H9 (cell line): ENCODE measurements at regions not wholly inside any gene's neighbourhood (a gene's known extent, or its start where the extent isn't known, plus 50 kb on each side); places are given as distances from the start of the nearest gene placed in this dataset.

ENCODE experiments used
- DNase-seq: peaks from one replicate; pipeline ENCODE4 v3.0.0-alpha.2; 2017
- H2AFZ ChIP-seq: one replicate; pipeline ENCODE4 v1.6.1; 2013; ENCODE audit warnings: mild to moderate bottlenecking, low read length, control low read depth, moderate library complexity
- H2AK5ac ChIP-seq: 2 replicates; pipeline ENCODE4 v1.6.1; 2013; ENCODE audit warnings: low read length, control low read depth, mixed read lengths; ENCODE audit not compliant: insufficient read length
- H2BK120ac ChIP-seq: one replicate; pipeline ENCODE4 v1.6.1; 2013; ENCODE audit warnings: low read depth, mild to moderate bottlenecking, low read length, control low read depth, inconsistent platforms; ENCODE audit not compliant: poor library complexity, severe bottlenecking
- H2BK12ac ChIP-seq: 2 replicates; pipeline ENCODE4 v1.6.1; 2013; ENCODE audit warnings: low read length, control low read depth, mixed read lengths, low read depth; ENCODE audit not compliant: insufficient read length
- H2BK15ac ChIP-seq: 2 replicates; pipeline ENCODE4 v1.6.1; 2013; ENCODE audit warnings: low read depth, low read length, control low read depth
- H2BK20ac ChIP-seq: one replicate; pipeline ENCODE4 v1.6.1; 2013; ENCODE audit warnings: low read depth, mild to moderate bottlenecking, low read length, control low read depth, inconsistent platforms; ENCODE audit not compliant: poor library complexity, severe bottlenecking
- H2BK5ac ChIP-seq: 2 replicates; pipeline ENCODE4 v1.6.1; 2013; ENCODE audit warnings: low read length, control low read depth, mixed read lengths; ENCODE audit not compliant: insufficient read length
- H3K14ac ChIP-seq: 2 replicates; pipeline ENCODE4 v1.6.1; 2013; ENCODE audit warnings: low read length, control low read depth; ENCODE audit not compliant: insufficient read depth
- H3K18ac ChIP-seq: 2 replicates; pipeline ENCODE4 v1.6.1; 2013; ENCODE audit warnings: low read depth, mild to moderate bottlenecking, mixed read lengths, low read length, control low read depth; ENCODE audit not compliant: insufficient read length
- H3K23ac ChIP-seq: 2 replicates; pipeline ENCODE4 v1.6.1; 2013; ENCODE audit warnings: low read length, control low read depth, mixed read lengths, low read depth; ENCODE audit not compliant: insufficient read length
- H3K23me2 ChIP-seq: 2 replicates; pipeline ENCODE4 v1.6.1; 2013; ENCODE audit warnings: low read depth, mild to moderate bottlenecking, mixed read lengths, low read length, control low read depth; ENCODE audit not compliant: insufficient read length, poor library complexity, severe bottlenecking
- H3K27ac ChIP-seq: 2 replicates; pipeline ENCODE4 v1.5.1; 2013; ENCODE audit warnings: low read length, control low read depth, mixed read lengths, low read depth; ENCODE audit not compliant: insufficient read length
- H3K27me3 ChIP-seq: 2 replicates; pipeline ENCODE4 v1.6.1; 2013; ENCODE audit warnings: low read length, control low read depth, inconsistent platforms; ENCODE audit not compliant: insufficient read depth
- H3K4ac ChIP-seq: 2 replicates; pipeline ENCODE4 v1.6.1; 2013; ENCODE audit warnings: low read depth, mild to moderate bottlenecking, control low read depth, inconsistent platforms, low read length, moderate library complexity
- H3K4me1 ChIP-seq: 2 replicates; pipeline ENCODE4 v1.6.1; 2013; ENCODE audit warnings: low read length, control low read depth, inconsistent platforms; ENCODE audit not compliant: insufficient read depth
- H3K4me2 ChIP-seq: 2 replicates; pipeline ENCODE4 v1.6.1; 2013; ENCODE audit warnings: low read length, control low read depth, mixed read lengths; ENCODE audit not compliant: insufficient read length, insufficient read depth
- H3K56ac ChIP-seq: 2 replicates; pipeline ENCODE4 v1.6.1; 2013; ENCODE audit warnings: low read depth, mild to moderate bottlenecking, mixed read lengths, low read length, control low read depth; ENCODE audit not compliant: insufficient read length
- H3K79me1 ChIP-seq: 2 replicates; pipeline ENCODE4 v1.6.1; 2013; ENCODE audit warnings: low read depth, mild to moderate bottlenecking, moderate library complexity, low read length, control low read depth, inconsistent platforms; ENCODE audit not compliant: insufficient read depth, poor library complexity, severe bottlenecking
- H3K79me2 ChIP-seq: 2 replicates; pipeline ENCODE4 v1.6.1; 2013; ENCODE audit warnings: low read length, control low read depth, inconsistent platforms; ENCODE audit not compliant: insufficient read depth
- H3K9ac ChIP-seq: 2 replicates; pipeline ENCODE4 v1.6.1; 2013; ENCODE audit warnings: low read length, control low read depth, mixed read lengths; ENCODE audit not compliant: insufficient read length; ENCODE audit errors: extremely low read depth
- H3K9me3 ChIP-seq: one replicate; pipeline ENCODE4 v1.6.1; 2013; ENCODE audit warnings: low read depth, low read length, inconsistent platforms; ENCODE audit not compliant: control insufficient read depth
- H3T11ph ChIP-seq: one replicate; pipeline ENCODE4 v1.6.1; 2013; ENCODE audit warnings: mild to moderate bottlenecking, low read length, control low read depth, inconsistent platforms
- H4K20me1 ChIP-seq: one replicate; pipeline ENCODE4 v1.6.1; 2013; ENCODE audit not compliant: control insufficient read depth, insufficient read length, insufficient read depth
- H4K5ac ChIP-seq: 2 replicates; pipeline ENCODE4 v1.6.1; 2013; ENCODE audit warnings: low read depth, mild to moderate bottlenecking, mixed read lengths, low read length, control low read depth; ENCODE audit not compliant: insufficient read length
- H4K8ac ChIP-seq: replicated peaks from 2 replicates; pipeline ENCODE4 v1.6.1; 2013; ENCODE audit warnings: low read length, control low read depth, mixed read lengths, low read depth; ENCODE audit not compliant: insufficient read length
- H4K91ac ChIP-seq: 2 replicates; pipeline ENCODE4 v1.6.1; 2013; ENCODE audit warnings: low read depth, mild to moderate bottlenecking, moderate library complexity, mixed read lengths, low read length, control low read depth; ENCODE audit not compliant: insufficient read length
- H3K27ac Mint-ChIP-seq, 3 experiments: 2 replicates in 2 of 3; 3 replicates in 1 of 3; pipeline ENCODE4 v1.8.0; 2020 to 2021; ENCODE audit warnings: mixed read lengths in 3 of 3, mild to moderate bottlenecking in 1 of 3, moderate library complexity in 1 of 3
- H3K27me3 Mint-ChIP-seq: 2 replicates; pipeline ENCODE4 v1.8.0; 2021; ENCODE audit warnings: low read depth, mild to moderate bottlenecking, moderate library complexity, mixed read lengths
- H3K36me3 Mint-ChIP-seq, 3 experiments: 2 replicates in 2 of 3; 3 replicates in 1 of 3; pipeline ENCODE4 v1.8.0; 2020 to 2021; ENCODE audit warnings: low read depth in 3 of 3, mixed read lengths in 3 of 3; ENCODE audit not compliant: insufficient read depth in 1 of 3
- H3K4me1 Mint-ChIP-seq, 2 experiments: 2 replicates each; pipeline ENCODE4 v1.8.0; 2020; ENCODE audit warnings: mixed read lengths in 2 of 2
- H3K4me3 Mint-ChIP-seq, 2 experiments: 2 replicates in 1 of 2; 3 replicates in 1 of 2; pipeline ENCODE4 v1.8.0; 2020 to 2021; ENCODE audit warnings: mild to moderate bottlenecking in 2 of 2, mixed read lengths in 2 of 2, moderate library complexity in 1 of 2
- H3K9me3 Mint-ChIP-seq, 2 experiments: 2 replicates in 1 of 2; 3 replicates in 1 of 2; pipeline ENCODE4 v1.8.0; 2020; ENCODE audit warnings: mild to moderate bottlenecking in 2 of 2, mixed read lengths in 2 of 2, moderate library complexity in 1 of 2
- TF ChIP-seq, protein P1 (sequence below): fragments of 200-600 bp; sonication (generic); conservative IDR thresholded peaks from 3 replicates; pipeline ENCODE4 v1.8.0; 2021; ENCODE audit warnings: antibody characterized with exemption, mild to moderate bottlenecking

DNA sequence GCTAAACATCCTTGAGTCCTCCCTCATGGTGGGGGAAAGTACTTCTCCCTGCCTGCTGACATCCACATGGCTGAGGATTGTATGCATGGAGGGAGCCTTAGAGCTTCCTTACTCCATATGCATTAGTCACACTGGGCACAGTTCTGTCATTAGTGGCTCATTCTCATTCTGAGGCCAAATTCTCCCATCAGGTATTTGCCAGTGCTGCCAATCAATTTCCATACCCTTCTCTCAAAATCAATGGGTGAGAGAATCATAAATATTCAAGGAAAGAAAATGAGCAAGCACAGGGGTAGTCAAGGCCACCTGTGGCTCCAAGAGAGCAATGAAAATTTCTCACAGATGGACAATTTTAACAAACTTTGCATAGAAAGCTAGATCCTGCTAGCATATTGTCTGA lies 422.6 kb upstream of the SETBP1 start:
- Mint-ChIP-seq H3K4me1 (no peaks in the 10 kb centered on the region), H3K27me3 (no peaks in the 10 kb centered on the region; the same call in 1 of the 2 replicates), H3K36me3 (peaks cover 5 to 16% (median 8%) of the 10 kb centered on the region in 3 experiments; a peak in 6 of 7 replicates), H3K9me3 (peaks cover 18 to 23% of the 10 kb centered on the region in 2 experiments), H3K27ac (no peak overlapping the region), H3K4me3 (no peak overlapping the region)
- Histone ChIP-seq H2BK15ac (no peak overlapping the region), H3K79me2 (no peaks in the 10 kb centered on the region), H3T11ph (no peak overlapping the region), H4K20me1 (no peaks in the 10 kb centered on the region), H2AK5ac (no peak overlapping the region), H3K23me2 (no peaks in the 10 kb centered on the region), H3K4ac (no peak overlapping the region), H3K27me3 (no peaks in the 10 kb centered on the region), H3K56ac (no peak overlapping the region), H3K9ac (no peak overlapping the region), H4K5ac (no peak overlapping the region), H3K27ac (no peak overlapping the region), H2AFZ (no peak overlapping the region), H3K14ac (no peak overlapping the region), H2BK20ac (no peak overlapping the region), H3K23ac (no peak overlapping the region), H3K18ac (no peak overlapping the region), H4K8ac (no peak overlapping the region), H3K4me2 (no peak overlapping the region), H3K79me1 (no peaks in the 10 kb centered on the region), H2BK5ac (no peak overlapping the region), H4K91ac (no peak overlapping the region), H3K4me1 (no peaks in the 10 kb centered on the region), H2BK120ac (no peak overlapping the region), H3K9me3 (no peaks in the 10 kb centered on the region), H2BK12ac (no peak overlapping the region)
- DNase-seq = no peak
- TF ChIP-seq, protein P1, sequence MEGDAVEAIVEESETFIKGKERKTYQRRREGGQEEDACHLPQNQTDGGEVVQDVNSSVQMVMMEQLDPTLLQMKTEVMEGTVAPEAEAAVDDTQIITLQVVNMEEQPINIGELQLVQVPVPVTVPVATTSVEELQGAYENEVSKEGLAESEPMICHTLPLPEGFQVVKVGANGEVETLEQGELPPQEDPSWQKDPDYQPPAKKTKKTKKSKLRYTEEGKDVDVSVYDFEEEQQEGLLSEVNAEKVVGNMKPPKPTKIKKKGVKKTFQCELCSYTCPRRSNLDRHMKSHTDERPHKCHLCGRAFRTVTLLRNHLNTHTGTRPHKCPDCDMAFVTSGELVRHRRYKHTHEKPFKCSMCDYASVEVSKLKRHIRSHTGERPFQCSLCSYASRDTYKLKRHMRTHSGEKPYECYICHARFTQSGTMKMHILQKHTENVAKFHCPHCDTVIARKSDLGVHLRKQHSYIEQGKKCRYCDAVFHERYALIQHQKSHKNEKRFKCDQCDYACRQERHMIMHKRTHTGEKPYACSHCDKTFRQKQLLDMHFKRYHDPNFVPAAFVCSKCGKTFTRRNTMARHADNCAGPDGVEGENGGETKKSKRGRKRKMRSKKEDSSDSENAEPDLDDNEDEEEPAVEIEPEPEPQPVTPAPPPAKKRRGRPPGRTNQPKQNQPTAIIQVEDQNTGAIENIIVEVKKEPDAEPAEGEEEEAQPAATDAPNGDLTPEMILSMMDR = no peak
